Tibial nerve (tissue), 4 donors: ENCODE measurements at regions not wholly inside any gene's neighbourhood (a gene's known extent, or its start where the extent isn't known, plus 50 kb on each side); places are given as distances from the start of the nearest gene placed in this dataset.

Experiments
- EP300 ChIP-seq, 2 donors: sonication (generic); formaldehyde crosslinking; IDR thresholded peaks; one replicate each; pipeline ENCODE4 v1.6.1; 2017; ENCODE audit warnings: antibody characterized with exemption in 2 of 2, mild to moderate bottlenecking in 1 of 2
- POLR2A ChIP-seq, 2 donors: fragments of 450-650 bp; IDR thresholded peaks; one replicate each; pipeline ENCODE4 v1.6.1; 2017; ENCODE audit warnings: antibody characterized with exemption in 2 of 2, mild to moderate bottlenecking in 2 of 2, moderate library complexity in 2 of 2
- TF ChIP-seq, protein P1 (sequence below), 5 experiments: fragments of 200-600 bp in 3 of 5; fragments of 450-650 bp in 2 of 5; sonication (generic) in 3 of 5; IDR thresholded peaks; one replicate each; pipeline ENCODE4 v1.5.1; 2016 to 2019; ENCODE audit warnings: antibody characterized with exemption in 5 of 5, mild to moderate bottlenecking in 3 of 5, moderate library complexity in 2 of 5

DNA sequence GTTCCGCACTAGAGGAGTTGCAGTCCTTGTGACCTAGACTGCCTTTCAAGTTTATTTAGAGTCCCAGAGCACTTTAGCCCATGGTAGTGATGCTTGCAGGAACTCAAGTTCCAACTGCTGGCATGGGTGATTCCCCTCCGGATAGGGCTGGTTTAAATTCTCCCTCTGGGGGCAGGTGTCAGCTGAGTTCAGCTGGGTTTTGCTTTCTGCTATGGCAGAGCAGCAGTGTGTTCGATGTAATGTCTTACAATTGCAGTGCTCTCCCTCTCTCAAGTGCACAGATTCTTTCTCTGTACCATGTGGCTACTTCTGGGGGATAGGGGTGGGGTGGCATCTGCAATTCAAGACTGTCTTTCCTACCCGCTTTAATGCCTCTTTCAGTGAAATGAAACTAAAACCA, 164.8 kb upstream of the ZIC3 start:
- TF ChIP-seq, protein P1, sequence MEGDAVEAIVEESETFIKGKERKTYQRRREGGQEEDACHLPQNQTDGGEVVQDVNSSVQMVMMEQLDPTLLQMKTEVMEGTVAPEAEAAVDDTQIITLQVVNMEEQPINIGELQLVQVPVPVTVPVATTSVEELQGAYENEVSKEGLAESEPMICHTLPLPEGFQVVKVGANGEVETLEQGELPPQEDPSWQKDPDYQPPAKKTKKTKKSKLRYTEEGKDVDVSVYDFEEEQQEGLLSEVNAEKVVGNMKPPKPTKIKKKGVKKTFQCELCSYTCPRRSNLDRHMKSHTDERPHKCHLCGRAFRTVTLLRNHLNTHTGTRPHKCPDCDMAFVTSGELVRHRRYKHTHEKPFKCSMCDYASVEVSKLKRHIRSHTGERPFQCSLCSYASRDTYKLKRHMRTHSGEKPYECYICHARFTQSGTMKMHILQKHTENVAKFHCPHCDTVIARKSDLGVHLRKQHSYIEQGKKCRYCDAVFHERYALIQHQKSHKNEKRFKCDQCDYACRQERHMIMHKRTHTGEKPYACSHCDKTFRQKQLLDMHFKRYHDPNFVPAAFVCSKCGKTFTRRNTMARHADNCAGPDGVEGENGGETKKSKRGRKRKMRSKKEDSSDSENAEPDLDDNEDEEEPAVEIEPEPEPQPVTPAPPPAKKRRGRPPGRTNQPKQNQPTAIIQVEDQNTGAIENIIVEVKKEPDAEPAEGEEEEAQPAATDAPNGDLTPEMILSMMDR (IDR thresholded peaks at IDR 0.05) = no peak
- TF ChIP-seq EP300 (IDR thresholded peaks at IDR 0.05) (no peak), POLR2A (IDR thresholded peaks at IDR 0.05) (no peak)
